Kidney (tissue), 13 donors: ENCODE measurements at regions not wholly inside any gene's neighbourhood (a gene's known extent, or its start where the extent isn't known, plus 50 kb on each side); places are given as distances from the start of the nearest gene placed in this dataset.
A peak's percentile ranks its signal among the peaks of the same experiment; 100 is the strongest.

Source experiments
- DNase-seq, 5 donors: peaks; one replicate each; pipeline ENCODE4 v3.0.0-alpha.2; 2013 to 2020
- FAIRE-seq: peaks from 2 replicates; lab custom pipeline; 2012; peaks lifted over from hg19 to GRCh38; lab: Jason Lieb, UNC
- H3K27ac ChIP-seq, 2 donors: one replicate each; pipeline ENCODE4 v1.7.0; 2013; ENCODE audit warnings: low read depth in 2 of 2, low read length in 2 of 2, inconsistent platforms in 1 of 2
- H3K27me3 ChIP-seq: one replicate; pipeline ENCODE4 v1.7.1; 2013; ENCODE audit warnings: low read length, inconsistent platforms; ENCODE audit not compliant: control insufficient read depth, insufficient read depth
- H3K36me3 ChIP-seq, 3 donors: one replicate each; pipeline versions ENCODE4 v1.7.0 to v1.7.1; 2013; ENCODE audit warnings: low read length in 3 of 3, control low read depth in 1 of 3, inconsistent platforms in 1 of 3; ENCODE audit not compliant: insufficient read depth in 3 of 3, control insufficient read depth in 2 of 3
- H3K4me1 ChIP-seq, 3 donors: one replicate each; pipeline versions ENCODE4 v1.7.0 to v1.7.1; 2013; ENCODE audit warnings: low read length in 3 of 3, inconsistent platforms in 1 of 3, low read depth in 1 of 3; ENCODE audit not compliant: control insufficient read depth in 2 of 3, insufficient read depth in 2 of 3
- H3K4me3 ChIP-seq, 3 donors: one replicate each; pipeline versions ENCODE4 v1.7.0 to v1.8.1; 2013; ENCODE audit warnings: low read length in 3 of 3, control low read depth in 1 of 3, inconsistent platforms in 1 of 3
- H3K9ac ChIP-seq, 3 donors: one replicate each; pipeline versions ENCODE4 v1.7.0 to v1.7.1; 2013; ENCODE audit warnings: low read length in 3 of 3, control low read depth in 1 of 3, inconsistent platforms in 1 of 3
- H3K9me3 ChIP-seq, 3 donors: one replicate each; pipeline versions ENCODE4 v1.7.0 to v1.7.1; 2013; ENCODE audit warnings: low read length in 3 of 3, control low read depth in 1 of 3, inconsistent platforms in 1 of 3; ENCODE audit not compliant: control insufficient read depth in 2 of 3, insufficient read depth in 1 of 3
- CTCF ChIP-seq: IDR thresholded peaks from 3 replicates; pipeline ENCODE4 v1.5.1; 2012; ENCODE audit warnings: mild to moderate bottlenecking, moderate library complexity, borderline replicate concordance; ENCODE audit not compliant: insufficient read depth; ENCODE audit errors: extremely low read depth
- intact Hi-C: fragments of 100-400 bp; cut with DNase I; formaldehyde crosslinking; loops from one replicate; pipeline ENCODE4 v1.11.1; 2022
- donor health status: control.
- donor health status: control.
- donor health status: control.
- donor health status: control.
- donor health status: control.
- donor health status: DM: yes; HTN: yes; CAD: no.
- donor health status: Normal renal cell carcinoma (clear cell type).

GRCh38 chr12:77189458-77189857 is 124.1 kb upstream of the E2F7 start:
- Histone ChIP-seq H3K9me3 (no peaks in the 10 kb centered on the region), H3K4me3 (no peak overlapping the region), H3K4me1 (no peaks in the 10 kb centered on the region), H3K9ac (no peak overlapping the region), H3K27ac (no peak overlapping the region), H3K36me3 (no peaks in the 10 kb centered on the region), H3K27me3 (no peaks in the 10 kb centered on the region)
- TF ChIP-seq CTCF = no peak
- intact Hi-C loops = no loop called here
- peak in 1 of 5 donors; percentile 2 for DNase-seq
- no peak for FAIRE-seq

GRCh38 chr12:77179515-77179914 is 114.1 kb upstream of the E2F7 start:
- FAIRE-seq = no peak
- H3K9me3 ChIP-seq = no peaks in the 10 kb centered on the region
- no peak overlapping the region for H3K27ac ChIP-seq
- no peak for TF ChIP-seq CTCF
- H3K27me3 ChIP-seq = no peaks in the 10 kb centered on the region
- H3K4me3 ChIP-seq = no peak overlapping the region
- H3K4me1 ChIP-seq = no peaks in the 10 kb centered on the region
- H3K9ac ChIP-seq = no peak overlapping the region
- peak in 1 of 5 donors; percentile 43 for DNase-seq
- intact Hi-C loops = no loop called here
- H3K36me3 ChIP-seq = no peaks in the 10 kb centered on the region

- Histone ChIP-seq H3K9me3 (no peaks in the 10 kb centered on the region), H3K9ac (no peak overlapping the region), H3K27ac (no peak overlapping the region), H3K36me3 (no peaks in the 10 kb centered on the region), H3K27me3 (no peaks in the 10 kb centered on the region), H3K4me1 (no peaks in the 10 kb centered on the region), H3K4me3 (no peak overlapping the region)
- FAIRE-seq (no peak), DNase-seq (no peak)
- no peak for TF ChIP-seq CTCF
- intact Hi-C loops = no loop called here
Observed at GRCh38 chr12:77167801-77168200, 102.4 kb upstream of the E2F7 start.

GRCh38 chr12:77166696-77167095 is 101.3 kb upstream of the E2F7 start:
- H3K4me3 ChIP-seq = no peak overlapping the region
- no peaks in the 10 kb centered on the region for H3K9me3 ChIP-seq
- H3K27ac ChIP-seq = no peak overlapping the region
- no peaks in the 10 kb centered on the region for H3K27me3 ChIP-seq
- H3K4me1 ChIP-seq = no peaks in the 10 kb centered on the region
- FAIRE-seq (no peak), DNase-seq (no peak)
- no peaks in the 10 kb centered on the region for H3K36me3 ChIP-seq
- TF ChIP-seq CTCF = no peak
- intact Hi-C loops = no loop called here
- H3K9ac ChIP-seq = no peak overlapping the region
